ENCODE measurements at regions not wholly inside any gene's neighbourhood (a gene's known extent, or its start where the extent isn't known, plus 50 kb on each side); places are given as distances from the start of the nearest gene placed in this dataset.

DNA sequence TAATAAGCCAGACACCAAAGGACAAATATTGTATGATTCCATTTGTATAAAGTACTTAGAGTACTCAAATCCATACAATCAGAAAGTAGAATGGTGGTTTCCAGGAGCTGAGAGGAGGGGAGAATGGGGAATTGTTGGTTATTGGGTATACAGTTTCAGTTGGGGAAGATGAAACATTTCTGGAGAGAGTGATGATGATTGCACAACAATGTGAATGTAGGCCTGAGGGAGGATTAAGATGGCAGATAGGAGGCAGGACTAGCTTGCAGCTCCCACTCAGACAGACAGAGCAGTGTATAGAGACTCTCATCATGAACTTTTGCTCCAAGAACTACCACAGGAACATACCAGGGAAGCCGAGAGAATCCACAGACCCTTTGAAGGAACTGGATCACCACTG, 75.7 kb upstream of the PAK3 start:
- TF ChIP-seq, protein P1, sequence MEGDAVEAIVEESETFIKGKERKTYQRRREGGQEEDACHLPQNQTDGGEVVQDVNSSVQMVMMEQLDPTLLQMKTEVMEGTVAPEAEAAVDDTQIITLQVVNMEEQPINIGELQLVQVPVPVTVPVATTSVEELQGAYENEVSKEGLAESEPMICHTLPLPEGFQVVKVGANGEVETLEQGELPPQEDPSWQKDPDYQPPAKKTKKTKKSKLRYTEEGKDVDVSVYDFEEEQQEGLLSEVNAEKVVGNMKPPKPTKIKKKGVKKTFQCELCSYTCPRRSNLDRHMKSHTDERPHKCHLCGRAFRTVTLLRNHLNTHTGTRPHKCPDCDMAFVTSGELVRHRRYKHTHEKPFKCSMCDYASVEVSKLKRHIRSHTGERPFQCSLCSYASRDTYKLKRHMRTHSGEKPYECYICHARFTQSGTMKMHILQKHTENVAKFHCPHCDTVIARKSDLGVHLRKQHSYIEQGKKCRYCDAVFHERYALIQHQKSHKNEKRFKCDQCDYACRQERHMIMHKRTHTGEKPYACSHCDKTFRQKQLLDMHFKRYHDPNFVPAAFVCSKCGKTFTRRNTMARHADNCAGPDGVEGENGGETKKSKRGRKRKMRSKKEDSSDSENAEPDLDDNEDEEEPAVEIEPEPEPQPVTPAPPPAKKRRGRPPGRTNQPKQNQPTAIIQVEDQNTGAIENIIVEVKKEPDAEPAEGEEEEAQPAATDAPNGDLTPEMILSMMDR (conservative IDR thresholded peaks at IDR 0.05): no peak
- no peak for TF ChIP-seq EZH2 (IDR thresholded peaks at IDR 0.05; ENCODE audit: low read depth)

Data from PC-9 (cell line).